Esophagus muscularis mucosa (tissue), 4 donors: ENCODE measurements at regions not wholly inside any gene's neighbourhood (a gene's known extent, or its start where the extent isn't known, plus 50 kb on each side); places are given as distances from the start of the nearest gene placed in this dataset.

Experiments
- EP300 ChIP-seq: sonication (generic); formaldehyde crosslinking; IDR thresholded peaks from one replicate; pipeline ENCODE4 v1.6.1; 2017; ENCODE audit warnings: antibody characterized with exemption
- POLR2A ChIP-seq: fragments of 450-650 bp; IDR thresholded peaks from one replicate; pipeline ENCODE4 v1.6.1; 2017; ENCODE audit warnings: antibody characterized with exemption, moderate library complexity, mild to moderate bottlenecking, low read depth
- POLR2AphosphoS5 ChIP-seq, 2 donors: sonication (generic); formaldehyde crosslinking; IDR thresholded peaks; one replicate each; pipeline ENCODE4 v1.6.1; 2017; ENCODE audit warnings: antibody characterized with exemption in 2 of 2
- TF ChIP-seq, protein P1 (sequence below), 3 experiments: fragments of 200-600 bp in 2 of 3; fragments of 450-650 bp in 1 of 3; sonication (generic) in 2 of 3; IDR thresholded peaks; one replicate each; pipeline ENCODE4 v1.5.1; 2017 to 2019; ENCODE audit warnings: antibody characterized with exemption in 3 of 3, mild to moderate bottlenecking in 2 of 3, moderate library complexity in 1 of 3

DNA sequence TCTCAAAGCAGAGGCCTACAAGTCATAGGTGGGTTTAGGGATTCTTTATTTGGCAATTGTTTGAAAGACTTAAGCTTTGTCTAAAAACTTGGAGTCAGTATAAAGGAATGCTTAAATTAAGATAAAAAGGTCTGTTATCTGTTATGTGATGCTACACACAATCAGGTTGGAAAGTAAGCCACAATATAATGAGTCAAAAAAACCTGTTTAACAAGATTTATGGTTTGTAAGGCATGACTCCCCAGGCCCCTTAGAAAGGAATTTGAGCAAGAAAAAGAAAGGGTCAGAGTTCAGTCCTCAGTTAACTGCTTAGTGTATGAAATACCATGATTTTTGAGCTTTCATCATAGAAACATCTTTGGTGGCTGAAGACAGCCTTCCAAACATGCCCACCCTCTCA lies 66.8 kb upstream of the HMGN3 start:
- no peak for TF ChIP-seq EP300
- TF ChIP-seq POLR2A: no peak
- TF ChIP-seq, protein P1, sequence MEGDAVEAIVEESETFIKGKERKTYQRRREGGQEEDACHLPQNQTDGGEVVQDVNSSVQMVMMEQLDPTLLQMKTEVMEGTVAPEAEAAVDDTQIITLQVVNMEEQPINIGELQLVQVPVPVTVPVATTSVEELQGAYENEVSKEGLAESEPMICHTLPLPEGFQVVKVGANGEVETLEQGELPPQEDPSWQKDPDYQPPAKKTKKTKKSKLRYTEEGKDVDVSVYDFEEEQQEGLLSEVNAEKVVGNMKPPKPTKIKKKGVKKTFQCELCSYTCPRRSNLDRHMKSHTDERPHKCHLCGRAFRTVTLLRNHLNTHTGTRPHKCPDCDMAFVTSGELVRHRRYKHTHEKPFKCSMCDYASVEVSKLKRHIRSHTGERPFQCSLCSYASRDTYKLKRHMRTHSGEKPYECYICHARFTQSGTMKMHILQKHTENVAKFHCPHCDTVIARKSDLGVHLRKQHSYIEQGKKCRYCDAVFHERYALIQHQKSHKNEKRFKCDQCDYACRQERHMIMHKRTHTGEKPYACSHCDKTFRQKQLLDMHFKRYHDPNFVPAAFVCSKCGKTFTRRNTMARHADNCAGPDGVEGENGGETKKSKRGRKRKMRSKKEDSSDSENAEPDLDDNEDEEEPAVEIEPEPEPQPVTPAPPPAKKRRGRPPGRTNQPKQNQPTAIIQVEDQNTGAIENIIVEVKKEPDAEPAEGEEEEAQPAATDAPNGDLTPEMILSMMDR (IDR thresholded peaks at IDR 0.05): no peak
- TF ChIP-seq POLR2AphosphoS5 (IDR thresholded peaks at IDR 0.05): no peak
